HG03520 (cell line): ENCODE measurements at regions not wholly inside any gene's neighbourhood (a gene's known extent, or its start where the extent isn't known, plus 50 kb on each side); places are given as distances from the start of the nearest gene placed in this dataset.

Experiments
- ATAC-seq: cut with Tn5 transposase; IDR thresholded peaks from one replicate; pipeline ENCODE4 v1.9.1; 2021; ENCODE audit warnings: mild to moderate bottlenecking, moderate library complexity; ENCODE audit not compliant: unreplicated experiment

- no peak for ATAC-seq
Measured at GRCh38 chrX:96311366-96311765, 373.3 kb upstream of the DIAPH2 start.

- ATAC-seq = no peak
Measured at GRCh38 chrX:96314985-96315384, 369.7 kb upstream of the DIAPH2 start.

- no peak for ATAC-seq
Measured at GRCh38 chrX:96361844-96362243, 322.8 kb upstream of the DIAPH2 start.

GRCh38 chrX:96372313-96373046 is 312.2 kb upstream of the DIAPH2 start:
- ATAC-seq = no peak

GRCh38 chrX:96373047-96373355 is 311.6 kb upstream of the DIAPH2 start:
- ATAC-seq = no peak

- no peak for ATAC-seq
Measured at GRCh38 chrX:96376266-96376665, 308.4 kb upstream of the DIAPH2 start.

- ATAC-seq = no peak
Measured at GRCh38 chrX:96379951-96380350, 304.7 kb upstream of the DIAPH2 start.

- no peak for ATAC-seq
Measured at GRCh38 chrX:96382018-96382417, 302.6 kb upstream of the DIAPH2 start.

GRCh38 chrX:96383428-96383827 is 301.2 kb upstream of the DIAPH2 start:
- no peak for ATAC-seq

GRCh38 chrX:96386325-96386724 is 298.3 kb upstream of the DIAPH2 start:
- ATAC-seq = no peak

GRCh38 chrX:96386981-96387380 is 297.7 kb upstream of the DIAPH2 start:
- ATAC-seq = no peak

GRCh38 chrX:96387801-96388200 is 296.8 kb upstream of the DIAPH2 start:
- ATAC-seq = no peak

- ATAC-seq = no peak
Measured at GRCh38 chrX:96389281-96390047, 295.2 kb upstream of the DIAPH2 start.

GRCh38 chrX:96394598-96394997 is 290.0 kb upstream of the DIAPH2 start:
- ATAC-seq = no peak

- ATAC-seq = no peak
Measured at GRCh38 chrX:96403446-96403845, 281.2 kb upstream of the DIAPH2 start.

GRCh38 chrX:96405842-96406241 is 278.8 kb upstream of the DIAPH2 start:
- ATAC-seq = no peak

- ATAC-seq = no peak
Measured at GRCh38 chrX:96407072-96407471, 277.6 kb upstream of the DIAPH2 start.

- ATAC-seq = no peak
Measured at GRCh38 chrX:96407501-96407900, 277.1 kb upstream of the DIAPH2 start.

- no peak for ATAC-seq
Measured at GRCh38 chrX:96407981-96408380, 276.7 kb upstream of the DIAPH2 start.

GRCh38 chrX:96410927-96411326 is 273.7 kb upstream of the DIAPH2 start:
- no peak for ATAC-seq

GRCh38 chrX:96417695-96418094 is 266.9 kb upstream of the DIAPH2 start:
- ATAC-seq = no peak

GRCh38 chrX:96424007-96424406 is 260.6 kb upstream of the DIAPH2 start:
- no peak for ATAC-seq

- ATAC-seq = no peak
Measured at GRCh38 chrX:96425200-96425599, 259.4 kb upstream of the DIAPH2 start.
